ENCODE measurements at regions not wholly inside any gene's neighbourhood (a gene's known extent, or its start where the extent isn't known, plus 50 kb on each side); places are given as distances from the start of the nearest gene placed in this dataset.

GRCh38 chr11:107276077-107276476 lies 181.5 kb downstream of the CWF19L2 start:
- Histone ChIP-seq H3K4me1 (no peaks in the 10 kb centered on the region), H3K36me3 (no peaks in the 10 kb centered on the region), H3K4me3 (ENCODE audit: low read depth, low read length) (no peak overlapping the region), H3K9me3 (no peaks in the 10 kb centered on the region), H3K27me3 (no peaks in the 10 kb centered on the region)
- DNase-seq, result no peak
- TF ChIP-seq CTCF (IDR thresholded peaks at IDR 0.05; ENCODE audit: low read depth, low read length), result no peak

GRCh38 chr11:107275632-107276031 lies 182.0 kb downstream of the CWF19L2 start:
- no peaks in the 10 kb centered on the region for H3K4me1 ChIP-seq
- no peaks in the 10 kb centered on the region for H3K9me3 ChIP-seq
- DNase-seq, result no peak
- TF ChIP-seq CTCF (IDR thresholded peaks at IDR 0.05; ENCODE audit: low read depth, low read length), result no peak
- no peak overlapping the region for H3K4me3 ChIP-seq (ENCODE audit: low read depth, low read length)
- H3K36me3 ChIP-seq, result no peaks in the 10 kb centered on the region
- no peaks in the 10 kb centered on the region for H3K27me3 ChIP-seq

GRCh38 chr11:107274138-107274537 lies 183.5 kb downstream of the CWF19L2 start:
- no peaks in the 10 kb centered on the region for H3K27me3 ChIP-seq
- TF ChIP-seq CTCF (IDR thresholded peaks at IDR 0.05; ENCODE audit: low read depth, low read length), result no peak
- H3K9me3 ChIP-seq, result no peaks in the 10 kb centered on the region
- DNase-seq, result no peak
- no peak overlapping the region for H3K4me3 ChIP-seq (ENCODE audit: low read depth, low read length)
- no peaks in the 10 kb centered on the region for H3K36me3 ChIP-seq
- no peaks in the 10 kb centered on the region for H3K4me1 ChIP-seq

GRCh38 chr11:107272561-107272960 lies 185.1 kb downstream of the CWF19L2 start:
- Histone ChIP-seq H3K36me3 (no peaks in the 10 kb centered on the region), H3K4me1 (no peaks in the 10 kb centered on the region), H3K9me3 (no peaks in the 10 kb centered on the region), H3K4me3 (ENCODE audit: low read depth, low read length) (no peak overlapping the region), H3K27me3 (no peaks in the 10 kb centered on the region)
- no peak for TF ChIP-seq CTCF (IDR thresholded peaks at IDR 0.05; ENCODE audit: low read depth, low read length)
- no peak for DNase-seq

- no peak for DNase-seq
- no peaks in the 10 kb centered on the region for H3K36me3 ChIP-seq
- no peaks in the 10 kb centered on the region for H3K4me1 ChIP-seq
- no peak overlapping the region for H3K4me3 ChIP-seq (ENCODE audit: low read depth, low read length)
- no peaks in the 10 kb centered on the region for H3K9me3 ChIP-seq
- no peak for TF ChIP-seq CTCF (IDR thresholded peaks at IDR 0.05; ENCODE audit: low read depth, low read length)
- no peaks in the 10 kb centered on the region for H3K27me3 ChIP-seq
Measured at GRCh38 chr11:107271425-107271824, 186.2 kb downstream of the CWF19L2 start.

- Histone ChIP-seq H3K27me3 (no peaks in the 10 kb centered on the region), H3K36me3 (no peaks in the 10 kb centered on the region), H3K4me1 (no peaks in the 10 kb centered on the region), H3K9me3 (no peaks in the 10 kb centered on the region), H3K4me3 (ENCODE audit: low read depth, low read length) (no peak overlapping the region)
- DNase-seq, result no peak
- TF ChIP-seq CTCF (IDR thresholded peaks at IDR 0.05; ENCODE audit: low read depth, low read length), result no peak
Measured at GRCh38 chr11:107268977-107269376, 188.6 kb downstream of the CWF19L2 start.
